ENCODE measurements at regions not wholly inside any gene's neighbourhood (a gene's known extent, or its start where the extent isn't known, plus 50 kb on each side); places are given as distances from the start of the nearest gene placed in this dataset.

DNA sequence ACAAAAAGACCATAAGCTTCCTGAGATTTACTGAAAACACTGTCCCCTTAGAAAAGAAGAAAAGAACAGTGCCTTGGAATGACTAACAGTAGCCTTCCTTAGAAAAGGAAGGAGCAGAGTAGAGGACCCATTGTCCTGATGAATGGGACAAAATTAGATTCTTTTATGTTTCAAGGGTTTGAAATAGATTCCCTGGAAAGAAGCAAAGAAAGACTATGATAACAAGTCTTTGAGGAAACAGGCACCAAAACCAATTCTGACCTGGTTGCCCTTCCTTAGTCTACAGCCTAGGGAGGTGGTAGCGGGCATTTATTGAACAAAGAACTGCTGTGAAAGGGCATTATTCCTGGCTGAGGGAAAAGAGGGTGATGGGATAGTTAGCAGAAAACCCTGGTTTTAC lies 1024.8 kb downstream of the TBL1XR1 start:
- TF ChIP-seq, protein P1, sequence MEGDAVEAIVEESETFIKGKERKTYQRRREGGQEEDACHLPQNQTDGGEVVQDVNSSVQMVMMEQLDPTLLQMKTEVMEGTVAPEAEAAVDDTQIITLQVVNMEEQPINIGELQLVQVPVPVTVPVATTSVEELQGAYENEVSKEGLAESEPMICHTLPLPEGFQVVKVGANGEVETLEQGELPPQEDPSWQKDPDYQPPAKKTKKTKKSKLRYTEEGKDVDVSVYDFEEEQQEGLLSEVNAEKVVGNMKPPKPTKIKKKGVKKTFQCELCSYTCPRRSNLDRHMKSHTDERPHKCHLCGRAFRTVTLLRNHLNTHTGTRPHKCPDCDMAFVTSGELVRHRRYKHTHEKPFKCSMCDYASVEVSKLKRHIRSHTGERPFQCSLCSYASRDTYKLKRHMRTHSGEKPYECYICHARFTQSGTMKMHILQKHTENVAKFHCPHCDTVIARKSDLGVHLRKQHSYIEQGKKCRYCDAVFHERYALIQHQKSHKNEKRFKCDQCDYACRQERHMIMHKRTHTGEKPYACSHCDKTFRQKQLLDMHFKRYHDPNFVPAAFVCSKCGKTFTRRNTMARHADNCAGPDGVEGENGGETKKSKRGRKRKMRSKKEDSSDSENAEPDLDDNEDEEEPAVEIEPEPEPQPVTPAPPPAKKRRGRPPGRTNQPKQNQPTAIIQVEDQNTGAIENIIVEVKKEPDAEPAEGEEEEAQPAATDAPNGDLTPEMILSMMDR (IDR thresholded peaks at IDR 0.05; ENCODE audit: poor library complexity) = no peak
- TF ChIP-seq EZH2 (IDR thresholded peaks at IDR 0.05; ENCODE audit: borderline replicate concordance) = no peak

All from hepatocyte (in vitro differentiated cells).